ENCODE measurements at regions not wholly inside any gene's neighbourhood (a gene's known extent, or its start where the extent isn't known, plus 50 kb on each side); places are given as distances from the start of the nearest gene placed in this dataset.

DNA sequence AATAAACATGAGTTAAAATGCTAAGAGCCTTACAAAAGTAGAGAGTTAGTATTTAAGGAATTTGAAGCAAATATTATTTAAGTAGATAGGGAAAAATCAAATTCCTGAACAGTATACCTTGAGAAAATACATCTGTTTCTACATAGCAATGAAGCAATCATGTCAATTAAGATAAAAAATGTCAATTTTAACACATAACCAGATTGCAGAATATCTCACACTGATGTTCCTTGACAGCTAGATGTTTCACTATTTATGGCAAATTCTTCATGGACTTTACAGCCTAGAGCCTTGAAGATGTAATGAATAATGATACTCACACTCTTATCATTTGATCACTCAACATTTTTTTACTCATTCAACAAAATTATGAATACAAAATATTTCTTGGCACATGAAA, 708.2 kb upstream of the PTPRD start:
- TF ChIP-seq, protein P1, sequence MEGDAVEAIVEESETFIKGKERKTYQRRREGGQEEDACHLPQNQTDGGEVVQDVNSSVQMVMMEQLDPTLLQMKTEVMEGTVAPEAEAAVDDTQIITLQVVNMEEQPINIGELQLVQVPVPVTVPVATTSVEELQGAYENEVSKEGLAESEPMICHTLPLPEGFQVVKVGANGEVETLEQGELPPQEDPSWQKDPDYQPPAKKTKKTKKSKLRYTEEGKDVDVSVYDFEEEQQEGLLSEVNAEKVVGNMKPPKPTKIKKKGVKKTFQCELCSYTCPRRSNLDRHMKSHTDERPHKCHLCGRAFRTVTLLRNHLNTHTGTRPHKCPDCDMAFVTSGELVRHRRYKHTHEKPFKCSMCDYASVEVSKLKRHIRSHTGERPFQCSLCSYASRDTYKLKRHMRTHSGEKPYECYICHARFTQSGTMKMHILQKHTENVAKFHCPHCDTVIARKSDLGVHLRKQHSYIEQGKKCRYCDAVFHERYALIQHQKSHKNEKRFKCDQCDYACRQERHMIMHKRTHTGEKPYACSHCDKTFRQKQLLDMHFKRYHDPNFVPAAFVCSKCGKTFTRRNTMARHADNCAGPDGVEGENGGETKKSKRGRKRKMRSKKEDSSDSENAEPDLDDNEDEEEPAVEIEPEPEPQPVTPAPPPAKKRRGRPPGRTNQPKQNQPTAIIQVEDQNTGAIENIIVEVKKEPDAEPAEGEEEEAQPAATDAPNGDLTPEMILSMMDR (IDR thresholded peaks at IDR 0.05): no peak
- TF ChIP-seq POLR2A (IDR thresholded peaks at IDR 0.05): no peak
